ENCODE measurements at regions not wholly inside any gene's neighbourhood (a gene's known extent, or its start where the extent isn't known, plus 50 kb on each side); places are given as distances from the start of the nearest gene placed in this dataset.

GRCh38 chr14:41257476-41257875 lies 349.2 kb upstream of the LRFN5 start:
- DNase-seq (ENCODE audit: low spot score) (no peak), ATAC-seq (no peak), FAIRE-seq (no peak)
- WGBS (ENCODE audit: low lambda C conversion rate) = under 1% methylated on average over 2 of the region's 2 CpGs
- Histone ChIP-seq H3K27me3 (ENCODE audit: control insufficient read depth in 1 of 2, insufficient read depth in 2 of 2, low read length in 2 of 2) (no peaks in the 10 kb centered on the region), H3K9ac (ENCODE audit: insufficient read depth, low read depth, low read length) (no peak overlapping the region), H3K36me3 (replicated peaks in 1 of 2; ENCODE audit: control insufficient read depth in 1 of 2, insufficient read depth in 2 of 2, low read length in 2 of 2) (no peaks in the 10 kb centered on the region), H3K4me2 (ENCODE audit: low read depth, low read length) (no peak overlapping the region), H2AFZ (ENCODE audit: low read length) (no peak overlapping the region), H4K20me1 (ENCODE audit: insufficient read depth, low read length) (no peaks in the 10 kb centered on the region), H3K4me1 (ENCODE audit: insufficient read depth, low read length) (no peaks in the 10 kb centered on the region), H3K4me3 (replicated peaks in 1 of 3; ENCODE audit: insufficient read depth in 1 of 3, low read depth in 2 of 3, low read length in 3 of 3) (no peak overlapping the region), H3K9me3 (ENCODE audit: low read length) (peaks cover 77% of the 10 kb centered on the region), H3K27ac (ENCODE audit: extremely low read length, insufficient read depth, low read length) (no peak overlapping the region), H3K79me2 (ENCODE audit: insufficient read depth, low read length) (no peaks in the 10 kb centered on the region)
- intact Hi-C loops (cut with micrococcal nuclease; ENCODE audit: unreplicated experiment) = no loop called here
- ChIA-PET POLR2A (no interaction called here), CTCF (ENCODE audit: low intra/inter-chr PET ratio, low total read pairs) (no interaction called here)
- TF ChIP-seq ZNF740 (CRISPR knock-in tag; IDR thresholded peaks at IDR 0.05) = no peak
- no peak for TF ChIP-seq ZNF784 (CRISPR knock-in tag; IDR thresholded peaks at IDR 0.05; ENCODE audit: borderline replicate concordance)
- in situ Hi-C loops (cut with HindIII; ENCODE audit: extremely low pct_ligation_motif_present, low pct_unique_long_range_greater_than_20kb) = no loop called here
- no TSS peak for BruUV-seq (replicated peaks)

GRCh38 chr14:41235466-41235865 lies 371.2 kb upstream of the LRFN5 start:
- no peak for DNase-seq (ENCODE audit: low spot score)
- CTCF ChIA-PET (ENCODE audit: low intra/inter-chr PET ratio, low total read pairs) = no interaction called here
- H3K79me2 ChIP-seq (ENCODE audit: insufficient read depth, low read length) = no peaks in the 10 kb centered on the region

More at GRCh38 chr14:41235466-41235865, 371.2 kb upstream of the LRFN5 start:
- no peak for ATAC-seq
- Histone ChIP-seq H3K27me3 (ENCODE audit: control insufficient read depth in 1 of 2, insufficient read depth in 2 of 2, low read length in 2 of 2) (no peaks in the 10 kb centered on the region), H3K4me3 (replicated peaks in 1 of 3; ENCODE audit: insufficient read depth in 1 of 3, low read depth in 2 of 3, low read length in 3 of 3) (no peak overlapping the region), H3K4me1 (ENCODE audit: insufficient read depth, low read length) (no peaks in the 10 kb centered on the region), H2AFZ (ENCODE audit: low read length) (no peak overlapping the region), H3K27ac (ENCODE audit: extremely low read length, insufficient read depth, low read length) (no peak overlapping the region), H3K9ac (ENCODE audit: insufficient read depth, low read depth, low read length) (no peak overlapping the region), H4K20me1 (ENCODE audit: insufficient read depth, low read length) (no peaks in the 10 kb centered on the region), H3K4me2 (ENCODE audit: low read depth, low read length) (no peak overlapping the region), H3K36me3 (replicated peaks in 1 of 2; ENCODE audit: control insufficient read depth in 1 of 2, insufficient read depth in 2 of 2, low read length in 2 of 2) (no peaks in the 10 kb centered on the region), H3K9me3 (ENCODE audit: low read length) (peaks cover 88% of the 10 kb centered on the region)
- no TSS peak for BruUV-seq (replicated peaks)
- POLR2A ChIA-PET = no interaction called here
- no peak for FAIRE-seq
- intact Hi-C loops (cut with micrococcal nuclease; ENCODE audit: unreplicated experiment) (no loop called here), in situ Hi-C loops (cut with HindIII; ENCODE audit: extremely low pct_ligation_motif_present, low pct_unique_long_range_greater_than_20kb) (no loop called here)
- 6% methylated on average over 5 of the region's 5 CpGs for WGBS (ENCODE audit: low lambda C conversion rate)
- TF ChIP-seq HDAC2 (CRISPR knock-in tag; IDR thresholded peaks at IDR 0.05) = no peak
- TF ChIP-seq ZNF292 (CRISPR knock-in tag; IDR thresholded peaks at IDR 0.05; ENCODE audit: borderline replicate concordance, low read depth) = no peak
- TF ChIP-seq MED8 (CRISPR knock-in tag; IDR thresholded peaks at IDR 0.05; ENCODE audit: insufficient replicate concordance) = no peak
- TF ChIP-seq ZNF530 (CRISPR knock-in tag; IDR thresholded peaks at IDR 0.05; ENCODE audit: low read depth) = no peak
- TF ChIP-seq IRF1 (CRISPR knock-in tag; IDR thresholded peaks at IDR 0.05; ENCODE audit: low read depth) = no peak
- TF ChIP-seq ZMYM4 (CRISPR knock-in tag; IDR thresholded peaks at IDR 0.05) = no peak

Measured in HepG2 (cell line).